ENCODE measurements at regions not wholly inside any gene's neighbourhood (a gene's known extent, or its start where the extent isn't known, plus 50 kb on each side); places are given as distances from the start of the nearest gene placed in this dataset.

- TF ChIP-seq EZH2phosphoT487 (IDR thresholded peaks at IDR 0.05; ENCODE audit: insufficient read depth, low read depth), result no peak
- TF ChIP-seq EZH2 (IDR thresholded peaks at IDR 0.05; ENCODE audit: insufficient read depth, poor library complexity, severe bottlenecking), result no peak
These were observed 483.8 kb upstream of the JARID2 start for GRCh38 chr6:14762077-14762476.

Data from GM23248 (cell line).